SU-DHL-6 (cell line): ENCODE measurements at regions not wholly inside any gene's neighbourhood (a gene's known extent, or its start where the extent isn't known, plus 50 kb on each side); places are given as distances from the start of the nearest gene placed in this dataset.

Experiments used
- H2AFZ ChIP-seq: fragments of 200-600 bp; sonication (generic); 2 replicates; pipeline ENCODE4 v1.6.1; 2014; ENCODE audit warnings: low read depth, mild to moderate bottlenecking, moderate library complexity, mixed read lengths, antibody characterized with exemption, low read length; ENCODE audit not compliant: severe bottlenecking
- H3F3A ChIP-seq: fragments of 200-600 bp; shearing (Covaris generic); 2 replicates; pipeline ENCODE4 v1.6.0; 2016; ENCODE audit warnings: antibody characterized with exemption, mild to moderate bottlenecking; ENCODE audit not compliant: insufficient read depth
- H3K27ac ChIP-seq: fragments of 200-600 bp; sonication (generic); 2 replicates; pipeline ENCODE4 v1.5.1; 2016; ENCODE audit warnings: low read depth, mild to moderate bottlenecking, low read length, moderate library complexity, mixed read lengths
- H3K27me3 ChIP-seq: fragments of 200-600 bp; sonication (generic), shearing (Covaris generic); 2 replicates; pipeline ENCODE4 v1.6.0; 2014; ENCODE audit warnings: mild to moderate bottlenecking, low read length
- H3K36me3 ChIP-seq: fragments of 200-600 bp; sonication (generic); 2 replicates; pipeline ENCODE4 v1.6.1; 2014; ENCODE audit warnings: mild to moderate bottlenecking, low read length, mixed read lengths
- H3K4me2 ChIP-seq: fragments of 300-600, 200-600 bp; shearing (Covaris generic), sonication (generic); 2 replicates; pipeline ENCODE4 v1.6.0; 2014; ENCODE audit warnings: low read length, low read depth, mild to moderate bottlenecking; ENCODE audit not compliant: poor library complexity, severe bottlenecking
- H3K4me3 ChIP-seq: fragments of 200-600 bp; sonication (generic); 2 replicates; pipeline ENCODE4 v1.5.1; 2014; ENCODE audit warnings: antibody characterized with exemption, low read length, mild to moderate bottlenecking, mixed read lengths; ENCODE audit not compliant: insufficient read depth, poor library complexity, severe bottlenecking
- H3K79me2 ChIP-seq: fragments of 200-600 bp; sonication (generic); 2 replicates; pipeline ENCODE4 v1.6.1; 2014; ENCODE audit warnings: mild to moderate bottlenecking, low read length, moderate library complexity; ENCODE audit not compliant: insufficient read depth
- H3K9ac ChIP-seq: fragments of 200-600 bp; sonication (generic); 2 replicates; pipeline ENCODE4 v1.7.0; 2014; ENCODE audit warnings: mild to moderate bottlenecking, low read length
- H3K9me2 ChIP-seq: fragments of 200-600 bp; sonication (generic); replicated peaks from 2 replicates; pipeline ENCODE4 v1.6.1; 2014; ENCODE audit warnings: low read length; ENCODE audit not compliant: insufficient read depth
- H3K9me3 ChIP-seq: fragments of 200-600 bp; sonication (generic); 2 replicates; pipeline ENCODE4 v1.6.1; 2014; ENCODE audit warnings: low read length, mixed read lengths; ENCODE audit not compliant: insufficient read depth
- H4K20me1 ChIP-seq: fragments of 200-600 bp; sonication (generic); 2 replicates; pipeline ENCODE4 v1.6.1; 2014; ENCODE audit warnings: low read depth, mild to moderate bottlenecking, antibody characterized with exemption, low read length, moderate library complexity, mixed read lengths
- EZH2phosphoT487 ChIP-seq: fragments of 200-600 bp; sonication (generic), shearing (Covaris generic); conservative IDR thresholded peaks from 2 replicates; pipeline ENCODE4 v1.6.1; 2018; ENCODE audit warnings: mild to moderate bottlenecking, antibody characterized with exemption, low read length, moderate library complexity, mixed read lengths
- TF ChIP-seq, protein P1 (sequence below): fragments of 200-600 bp; sonication (generic); IDR thresholded peaks from one replicate; pipeline ENCODE4 v1.5.1; 2017; ENCODE audit warnings: antibody characterized with exemption, mild to moderate bottlenecking, low read length, moderate library complexity; ENCODE audit not compliant: insufficient read depth, poor library complexity, severe bottlenecking

DNA sequence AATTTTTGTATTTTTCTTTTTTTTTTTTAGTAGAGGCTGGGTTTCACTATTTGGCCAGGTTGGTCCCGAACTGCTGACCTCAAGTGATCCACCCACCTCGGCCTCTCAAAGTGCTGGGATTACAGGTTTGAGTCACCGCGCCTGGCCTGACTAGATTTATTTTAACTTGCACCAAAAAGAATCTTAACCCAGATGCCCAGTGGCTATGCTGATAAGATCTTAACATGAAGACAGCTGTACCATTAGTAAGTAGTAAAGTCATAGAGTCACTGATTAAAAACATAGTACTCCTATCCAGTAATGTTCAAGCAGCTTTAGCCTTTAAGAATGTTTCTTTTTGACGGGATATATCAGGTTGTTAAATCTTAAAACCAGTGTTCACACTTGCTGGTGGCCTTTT, 1061.8 kb upstream of the FLRT2 start:
- Histone ChIP-seq H3K27me3 (no peaks in the 10 kb centered on the region), H3K4me3 (no peak overlapping the region), H3F3A (no peaks in the 10 kb centered on the region), H3K36me3 (no peaks in the 10 kb centered on the region), H2AFZ (no peak overlapping the region), H3K9ac (no peak overlapping the region), H3K27ac (no peak overlapping the region), H3K9me2 (no peaks in the 10 kb centered on the region), H3K4me2 (no peak overlapping the region), H3K79me2 (no peaks in the 10 kb centered on the region), H3K9me3 (no peaks in the 10 kb centered on the region), H4K20me1 (no peaks in the 10 kb centered on the region)
- TF ChIP-seq EZH2phosphoT487: no peak
- TF ChIP-seq, protein P1, sequence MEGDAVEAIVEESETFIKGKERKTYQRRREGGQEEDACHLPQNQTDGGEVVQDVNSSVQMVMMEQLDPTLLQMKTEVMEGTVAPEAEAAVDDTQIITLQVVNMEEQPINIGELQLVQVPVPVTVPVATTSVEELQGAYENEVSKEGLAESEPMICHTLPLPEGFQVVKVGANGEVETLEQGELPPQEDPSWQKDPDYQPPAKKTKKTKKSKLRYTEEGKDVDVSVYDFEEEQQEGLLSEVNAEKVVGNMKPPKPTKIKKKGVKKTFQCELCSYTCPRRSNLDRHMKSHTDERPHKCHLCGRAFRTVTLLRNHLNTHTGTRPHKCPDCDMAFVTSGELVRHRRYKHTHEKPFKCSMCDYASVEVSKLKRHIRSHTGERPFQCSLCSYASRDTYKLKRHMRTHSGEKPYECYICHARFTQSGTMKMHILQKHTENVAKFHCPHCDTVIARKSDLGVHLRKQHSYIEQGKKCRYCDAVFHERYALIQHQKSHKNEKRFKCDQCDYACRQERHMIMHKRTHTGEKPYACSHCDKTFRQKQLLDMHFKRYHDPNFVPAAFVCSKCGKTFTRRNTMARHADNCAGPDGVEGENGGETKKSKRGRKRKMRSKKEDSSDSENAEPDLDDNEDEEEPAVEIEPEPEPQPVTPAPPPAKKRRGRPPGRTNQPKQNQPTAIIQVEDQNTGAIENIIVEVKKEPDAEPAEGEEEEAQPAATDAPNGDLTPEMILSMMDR: no peak

DNA sequence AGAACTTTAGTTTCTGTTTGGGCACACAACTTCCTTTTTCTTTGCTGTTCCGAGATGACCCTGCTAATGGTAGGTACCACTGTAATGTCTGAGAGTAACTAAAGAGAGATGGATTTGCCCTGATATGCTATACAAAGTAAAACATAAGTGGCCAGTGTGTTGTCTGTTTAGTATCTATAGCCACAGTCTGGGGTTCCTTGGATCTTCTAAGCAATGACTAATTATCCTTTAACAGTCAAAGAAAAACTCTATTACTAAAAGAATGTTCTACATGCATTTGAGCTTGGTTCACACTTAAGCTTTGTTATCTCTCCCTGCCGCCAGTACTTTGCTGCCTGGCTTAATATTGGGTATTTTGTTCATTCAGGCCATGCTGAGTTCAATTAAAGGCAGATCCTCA, 1051.9 kb upstream of the FLRT2 start:
- no peaks in the 10 kb centered on the region for H3K36me3 ChIP-seq
- no peaks in the 10 kb centered on the region for H3K9me3 ChIP-seq
- no peak overlapping the region for H3K4me3 ChIP-seq
- no peak overlapping the region for H3K9ac ChIP-seq
- TF ChIP-seq, protein P1: no peak
- TF ChIP-seq EZH2phosphoT487: no peak
- no peaks in the 10 kb centered on the region for H3K9me2 ChIP-seq
- no peak overlapping the region for H3K4me2 ChIP-seq
- H3K79me2 ChIP-seq: no peaks in the 10 kb centered on the region
- no peak overlapping the region for H3K27ac ChIP-seq
- no peaks in the 10 kb centered on the region for H3K27me3 ChIP-seq
- no peaks in the 10 kb centered on the region for H4K20me1 ChIP-seq
- no peak overlapping the region for H2AFZ ChIP-seq
- no peaks in the 10 kb centered on the region for H3F3A ChIP-seq

DNA sequence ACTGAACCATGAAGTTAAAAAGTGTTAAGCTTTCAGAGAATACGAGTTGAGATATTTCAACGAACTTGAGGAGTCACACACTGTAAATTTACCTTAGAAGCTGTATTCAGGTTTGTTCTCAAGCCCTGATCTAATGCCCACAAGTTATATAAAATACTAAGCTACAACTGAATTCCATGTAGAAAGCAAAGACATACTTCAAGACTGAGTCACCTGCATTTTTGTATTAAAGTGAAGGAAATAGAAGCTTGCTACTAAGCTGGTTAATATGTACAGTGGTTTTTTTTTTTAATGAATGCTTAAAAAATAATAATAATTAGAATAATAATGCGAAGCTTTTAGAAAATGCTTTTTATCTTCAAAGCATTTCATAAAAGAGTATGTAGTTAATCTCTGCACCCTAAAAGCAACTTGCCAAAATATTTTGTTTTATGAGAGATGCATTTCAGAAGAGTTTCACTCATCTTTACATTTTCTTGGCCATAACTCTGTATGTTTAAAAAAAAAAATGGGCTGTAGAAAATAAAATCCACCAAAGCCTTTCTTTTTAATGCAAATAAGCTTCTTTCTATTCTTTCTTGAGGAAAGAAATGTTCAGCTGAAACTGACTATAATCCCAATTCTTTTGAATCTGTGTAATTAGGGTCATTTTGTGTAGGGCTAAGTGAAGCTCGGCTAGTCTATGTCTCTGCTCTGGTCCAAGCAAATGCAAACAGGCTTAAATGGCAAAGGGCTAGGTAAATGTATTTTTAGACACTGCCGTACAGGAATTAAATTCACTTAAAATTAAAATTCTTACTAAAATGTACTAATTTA, 1047.5 kb upstream of the FLRT2 start:
- no peaks in the 10 kb centered on the region for H4K20me1 ChIP-seq
- H2AFZ ChIP-seq: no peak overlapping the region
- H3K27me3 ChIP-seq: no peaks in the 10 kb centered on the region
- no peaks in the 10 kb centered on the region for H3K79me2 ChIP-seq
- no peaks in the 10 kb centered on the region for H3K9me3 ChIP-seq
- no peak for TF ChIP-seq EZH2phosphoT487
- TF ChIP-seq, protein P1: no peak
- no peaks in the 10 kb centered on the region for H3F3A ChIP-seq
- H3K36me3 ChIP-seq: no peaks in the 10 kb centered on the region
- H3K4me2 ChIP-seq: no peak overlapping the region
- no peak overlapping the region for H3K4me3 ChIP-seq
- H3K9ac ChIP-seq: no peak overlapping the region
- H3K9me2 ChIP-seq: no peaks in the 10 kb centered on the region
- no peak overlapping the region for H3K27ac ChIP-seq
